ENCODE measurements at regions not wholly inside any gene's neighbourhood (a gene's known extent, or its start where the extent isn't known, plus 50 kb on each side); places are given as distances from the start of the nearest gene placed in this dataset.

DNA sequence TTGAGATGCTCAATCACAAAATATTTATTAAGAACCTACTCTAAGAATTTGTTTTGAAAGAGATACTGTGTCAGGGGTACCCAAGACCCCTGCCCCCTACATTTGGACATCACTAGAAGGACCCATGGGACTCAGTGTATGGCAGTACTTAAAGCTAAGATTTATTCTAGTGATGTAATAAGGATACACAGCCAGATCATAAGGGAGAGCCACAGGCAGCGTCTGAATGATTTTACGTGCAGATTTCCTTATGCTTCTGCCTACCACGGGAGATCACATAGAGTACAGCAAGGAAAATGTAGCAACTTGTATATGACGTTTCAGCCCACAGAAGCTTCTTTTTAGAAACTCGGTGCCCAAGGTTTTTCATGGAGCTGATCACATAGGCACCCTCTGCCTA lies 172.9 kb downstream of the DEPDC1B start:
- Mint-ChIP-seq H3K27me3 (peaks cover 11% of the 10 kb centered on the region), H3K4me3 (no peak overlapping the region), H3K36me3 (ENCODE audit: low read depth) (no peaks in the 10 kb centered on the region), H3K27ac (no peak overlapping the region), H3K9me3 (no peaks in the 10 kb centered on the region), H3K4me1 (no peaks in the 10 kb centered on the region)
- ChIA-PET POLR2A (no interaction called here), CTCF (no interaction called here)
- no peak for DNase-seq

GRCh38 chr5:60526336-60526875 lies 173.6 kb downstream of the DEPDC1B start:
- DNase-seq = no peak
- H3K4me3 Mint-ChIP-seq = no peak overlapping the region
- peaks cover under 1% of the 10 kb centered on the region for H3K4me1 Mint-ChIP-seq
- no peak overlapping the region for H3K27ac Mint-ChIP-seq
- ChIA-PET POLR2A (no interaction called here), CTCF (interaction anchor here (0.8 to 1.5 kb wide), 2 partner anchors 10 to 238 kb away, joined by 3 to 4 read pairs; no protein-coding TSS in a partner anchor)
- H3K27me3 Mint-ChIP-seq = peaks cover 11% of the 10 kb centered on the region
- no peaks in the 10 kb centered on the region for H3K9me3 Mint-ChIP-seq
- no peaks in the 10 kb centered on the region for H3K36me3 Mint-ChIP-seq (ENCODE audit: low read depth)

DNA sequence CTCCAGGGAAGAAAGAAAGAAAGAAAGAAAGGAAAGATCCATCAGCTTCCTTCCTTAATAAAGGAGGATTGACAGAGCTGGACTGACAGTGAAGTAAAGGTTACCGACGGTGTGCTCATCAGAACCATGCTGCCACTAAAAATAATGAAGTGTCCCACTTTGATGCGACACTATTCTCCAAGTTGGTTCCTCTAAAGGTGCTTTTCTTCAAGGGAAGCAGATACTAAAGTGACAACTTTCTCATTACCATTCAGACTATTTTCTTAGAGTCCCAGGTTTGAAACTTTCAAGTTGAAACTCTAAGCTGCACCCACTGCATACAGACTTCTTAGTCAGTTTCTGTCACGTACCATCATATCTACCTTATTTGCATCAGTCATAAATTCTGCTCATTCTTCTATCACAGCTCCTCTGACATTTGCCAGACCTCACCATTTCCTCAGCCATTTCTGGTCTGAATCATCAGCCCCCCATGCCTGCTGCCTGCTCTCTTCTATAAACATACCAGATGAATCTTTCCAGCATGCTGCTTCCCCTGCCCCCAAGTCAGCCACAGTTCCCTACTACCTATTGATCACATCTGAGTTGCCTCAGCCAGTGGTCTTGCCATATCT lies 177.6 kb downstream of the DEPDC1B start:
- Mint-ChIP-seq H3K4me3 (no peak overlapping the region), H3K36me3 (ENCODE audit: low read depth) (no peaks in the 10 kb centered on the region), H3K4me1 (peaks cover 2% of the 10 kb centered on the region), H3K27me3 (peaks cover 19% of the 10 kb centered on the region), H3K9me3 (no peaks in the 10 kb centered on the region), H3K27ac (no peak overlapping the region)
- ChIA-PET POLR2A (no interaction called here), CTCF (no interaction called here)
- no peak for DNase-seq

DNA sequence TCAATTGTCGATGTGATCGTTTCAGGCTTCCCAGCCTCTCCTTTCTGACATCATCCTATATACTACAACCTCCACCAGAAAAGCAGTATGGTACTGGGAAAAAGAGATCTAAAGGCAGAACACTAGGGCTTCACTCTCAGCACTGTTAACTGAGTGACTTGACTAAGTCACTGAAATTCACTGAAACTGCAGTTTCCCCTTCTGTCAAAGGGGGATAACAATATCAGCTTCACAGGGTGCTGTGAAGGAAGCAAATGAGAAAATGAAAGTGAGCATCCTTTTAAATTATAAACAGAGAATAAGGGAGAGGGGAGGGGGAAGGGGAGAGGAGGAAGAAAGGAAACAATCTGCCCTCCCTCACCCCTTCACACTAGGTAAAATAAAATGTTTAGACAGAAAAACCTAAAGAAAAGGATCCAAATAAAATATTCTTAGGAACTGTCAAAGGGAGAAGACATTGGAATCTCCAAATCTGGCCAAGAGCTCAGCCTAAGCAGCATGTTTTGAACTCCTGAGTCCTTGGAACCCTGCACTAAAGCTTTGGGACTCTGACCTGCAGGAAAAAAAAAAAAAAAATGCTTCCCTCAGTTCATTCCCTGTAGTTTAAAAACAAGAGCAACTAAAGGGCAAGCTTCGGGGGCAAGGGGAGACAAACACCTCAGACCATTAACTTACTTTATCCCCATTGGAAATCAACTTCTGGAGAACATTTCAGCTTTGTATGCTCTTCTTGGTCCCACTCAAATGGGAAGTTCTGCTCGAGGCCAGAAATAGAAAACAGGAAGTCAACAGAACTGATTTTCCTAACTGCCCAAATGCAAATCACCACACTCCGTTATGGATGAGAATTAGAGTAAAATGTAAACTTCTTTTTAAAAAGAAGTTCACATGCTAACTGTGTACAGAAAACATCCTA lies 178.3 kb downstream of the DEPDC1B start:
- Mint-ChIP-seq H3K4me1 (peaks cover 2% of the 10 kb centered on the region), H3K36me3 (ENCODE audit: low read depth) (no peaks in the 10 kb centered on the region), H3K4me3 (no peak overlapping the region), H3K27ac (no peak overlapping the region), H3K9me3 (no peaks in the 10 kb centered on the region), H3K27me3 (peaks cover 18% of the 10 kb centered on the region)
- no peak for DNase-seq
- ChIA-PET POLR2A (no interaction called here), CTCF (interaction anchor here (0.6 kb wide), 1 partner anchor 745 kb away, joined by 3 read pairs; no protein-coding TSS in a partner anchor)

- POLR2A ChIA-PET = no interaction called here
- CTCF ChIA-PET = no interaction called here
- DNase-seq = no peak
- Mint-ChIP-seq H3K4me1 (peaks cover 2% of the 10 kb centered on the region), H3K36me3 (ENCODE audit: low read depth) (no peaks in the 10 kb centered on the region), H3K27ac (no peak overlapping the region), H3K9me3 (no peaks in the 10 kb centered on the region), H3K27me3 (peaks cover 13% of the 10 kb centered on the region), H3K4me3 (no peak overlapping the region)
Observed at GRCh38 chr5:60520451-60521227, 179.3 kb downstream of the DEPDC1B start.

DNA sequence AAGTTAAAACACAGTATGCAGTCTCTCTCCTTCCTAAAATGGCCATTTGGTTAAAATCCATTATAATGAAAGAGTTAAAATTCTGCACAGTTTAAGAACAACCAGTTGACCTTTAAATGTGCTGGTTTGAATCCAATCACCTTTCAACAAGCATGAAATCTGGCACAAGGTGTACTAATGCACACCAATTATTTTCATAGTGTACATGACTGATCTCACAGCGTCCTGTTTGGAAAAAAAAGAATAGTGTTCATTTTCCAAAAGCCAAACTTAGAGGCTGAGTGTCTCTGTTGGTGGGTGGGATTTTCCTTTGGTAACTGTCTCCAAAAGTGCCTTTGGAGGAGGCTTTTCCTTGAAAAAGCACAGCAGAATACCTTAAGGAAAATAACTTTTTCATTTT lies 180.6 kb downstream of the DEPDC1B start:
- POLR2A ChIA-PET = no interaction called here
- peaks cover 2% of the 10 kb centered on the region for H3K4me1 Mint-ChIP-seq

GRCh38 chr5:60517850-60518249 lies 182.1 kb downstream of the DEPDC1B start:
- POLR2A ChIA-PET = no interaction called here
- CTCF ChIA-PET = interaction anchor here (0.7 kb wide), 1 partner anchor 9 kb away, joined by 3 read pairs; no protein-coding TSS in a partner anchor
- no peak for DNase-seq
- no peak overlapping the region for H3K27ac Mint-ChIP-seq
- H3K9me3 Mint-ChIP-seq = no peaks in the 10 kb centered on the region
- peaks cover 9% of the 10 kb centered on the region for H3K27me3 Mint-ChIP-seq
- no peak overlapping the region for H3K4me3 Mint-ChIP-seq
- no peaks in the 10 kb centered on the region for H3K36me3 Mint-ChIP-seq (ENCODE audit: low read depth)
- H3K4me1 Mint-ChIP-seq = peaks cover 2% of the 10 kb centered on the region

More for the DNA sequence above, 180.6 kb downstream of the DEPDC1B start:
- DNase-seq = no peak
- peaks cover 8% of the 10 kb centered on the region for H3K27me3 Mint-ChIP-seq
- H3K4me3 Mint-ChIP-seq = no peak overlapping the region
- H3K36me3 Mint-ChIP-seq (ENCODE audit: low read depth) = no peaks in the 10 kb centered on the region
- CTCF ChIA-PET = no interaction called here
- H3K9me3 Mint-ChIP-seq = no peaks in the 10 kb centered on the region
- H3K27ac Mint-ChIP-seq = no peak overlapping the region

- H3K4me3 Mint-ChIP-seq = no peak overlapping the region
- ChIA-PET POLR2A (no interaction called here), CTCF (interaction anchor here (0.7 to 1.2 kb wide), 2 partner anchors 8 kb away, joined by 3 to 4 read pairs; no protein-coding TSS in a partner anchor)
- no peak for DNase-seq
- H3K4me1 Mint-ChIP-seq = peaks cover 2% of the 10 kb centered on the region
- no peak overlapping the region for H3K27ac Mint-ChIP-seq
- H3K27me3 Mint-ChIP-seq = peaks cover 12% of the 10 kb centered on the region
- H3K36me3 Mint-ChIP-seq (ENCODE audit: low read depth) = no peaks in the 10 kb centered on the region
- no peaks in the 10 kb centered on the region for H3K9me3 Mint-ChIP-seq
Observed at GRCh38 chr5:60517094-60517694, 182.8 kb downstream of the DEPDC1B start.

DNA sequence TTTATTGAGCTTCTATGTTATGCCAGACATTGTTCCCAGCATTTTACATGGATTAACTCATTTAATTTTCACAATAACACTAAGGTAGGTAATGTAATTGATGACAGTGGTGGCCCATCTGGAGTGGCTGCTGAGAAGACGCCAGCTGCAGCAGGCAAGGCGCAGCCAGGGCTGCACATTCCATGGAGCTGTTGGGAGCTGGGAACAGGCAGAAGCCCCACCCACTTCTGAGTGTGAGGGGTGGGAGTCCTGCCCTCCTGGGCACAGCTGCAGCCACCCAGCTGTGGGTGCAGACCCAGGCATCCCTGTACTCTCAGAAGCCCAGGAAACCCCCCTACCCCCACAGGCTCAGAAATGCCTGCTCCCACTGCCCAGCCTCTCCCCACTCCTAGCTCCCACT lies 183.3 kb downstream of the DEPDC1B start:
- Mint-ChIP-seq H3K27ac (no peak overlapping the region), H3K36me3 (ENCODE audit: low read depth) (no peaks in the 10 kb centered on the region), H3K4me1 (peaks cover 2% of the 10 kb centered on the region), H3K9me3 (no peaks in the 10 kb centered on the region), H3K27me3 (peaks cover 12% of the 10 kb centered on the region), H3K4me3 (no peak overlapping the region)
- no peak for DNase-seq
- POLR2A ChIA-PET = no interaction called here
- CTCF ChIA-PET = interaction anchor here (1.2 kb wide), 1 partner anchor 9 kb away, joined by 4 read pairs; no protein-coding TSS in a partner anchor

GRCh38 chr5:60514152-60514551 lies 185.8 kb downstream of the DEPDC1B start:
- peaks cover 5% of the 10 kb centered on the region for H3K27me3 Mint-ChIP-seq
- no peak overlapping the region for H3K27ac Mint-ChIP-seq
- no peak overlapping the region for H3K4me3 Mint-ChIP-seq
- ChIA-PET CTCF (no interaction called here), POLR2A (no interaction called here)
- no peak for DNase-seq
- no peaks in the 10 kb centered on the region for H3K36me3 Mint-ChIP-seq (ENCODE audit: low read depth)
- no peaks in the 10 kb centered on the region for H3K9me3 Mint-ChIP-seq
- no peaks in the 10 kb centered on the region for H3K4me1 Mint-ChIP-seq

- POLR2A ChIA-PET = no interaction called here
- Mint-ChIP-seq H3K9me3 (no peaks in the 10 kb centered on the region), H3K27ac (no peak overlapping the region), H3K4me1 (no peaks in the 10 kb centered on the region), H3K36me3 (ENCODE audit: low read depth) (no peaks in the 10 kb centered on the region), H3K27me3 (peaks cover 5% of the 10 kb centered on the region), H3K4me3 (no peak overlapping the region)
- CTCF ChIA-PET = no interaction called here
- DNase-seq = no peak
Observed at GRCh38 chr5:60512117-60512516, 187.8 kb downstream of the DEPDC1B start.

- no peak for DNase-seq
- Mint-ChIP-seq H3K4me3 (no peak overlapping the region), H3K4me1 (no peaks in the 10 kb centered on the region), H3K9me3 (no peaks in the 10 kb centered on the region), H3K36me3 (ENCODE audit: low read depth) (no peaks in the 10 kb centered on the region), H3K27ac (no peak overlapping the region), H3K27me3 (peaks cover 5% of the 10 kb centered on the region)
- ChIA-PET CTCF (interaction anchor here (0.5 kb wide), 1 partner anchor 10 kb away, joined by 4 read pairs; no protein-coding TSS in a partner anchor), POLR2A (no interaction called here)
Observed at GRCh38 chr5:60510663-60511062, 189.3 kb downstream of the DEPDC1B start.

All from activated CD4-positive, alpha-beta T cell treated with anti-CD3 and anti-CD28 coated beads, Interleukin-2, amount 10 ng/mL, durations not matched to agents 7 days and 5 days (primary cell).